Keratinocyte (primary cell): ENCODE measurements at regions not wholly inside any gene's neighbourhood (a gene's known extent, or its start where the extent isn't known, plus 50 kb on each side); places are given as distances from the start of the nearest gene placed in this dataset.

ENCODE experiments used
- DNase-seq: peaks from one replicate; pipeline ENCODE4 v3.0.0-alpha.2; 2011; ENCODE audit warnings: low read depth, missing footprints, low spot score
- FAIRE-seq: peaks from 2 replicates; lab custom pipeline; 2011; peaks lifted over from hg19 to GRCh38; lab: Jason Lieb, UNC
- H2AFZ ChIP-seq: 2 replicates; pipeline ENCODE4 v1.6.0; 2012; ENCODE audit warnings: low read length, control low read depth, inconsistent platforms; ENCODE audit not compliant: control insufficient read depth
- H3K27ac ChIP-seq: 2 replicates; pipeline ENCODE4 v1.5.1; 2011; ENCODE audit warnings: low read length; ENCODE audit not compliant: control insufficient read depth, insufficient read depth
- H3K27me3 ChIP-seq: 3 replicates; pipeline ENCODE4 v1.6.0; 2011; ENCODE audit warnings: low read length; ENCODE audit not compliant: control insufficient read depth, insufficient read depth; ENCODE audit errors: extremely low read depth
- H3K36me3 ChIP-seq, 2 experiments: 2 replicates in 1 of 2; 3 replicates in 1 of 2; pipeline ENCODE4 v1.5.1; 2011; ENCODE audit warnings: low read length in 2 of 2, mild to moderate bottlenecking in 1 of 2; ENCODE audit not compliant: control insufficient read depth in 2 of 2, insufficient read depth in 2 of 2; ENCODE audit errors: extremely low read depth in 1 of 2
- H3K4me1 ChIP-seq: 3 replicates; pipeline ENCODE4 v1.5.1; 2011; ENCODE audit warnings: low read length; ENCODE audit not compliant: control insufficient read depth, insufficient read depth; ENCODE audit errors: extremely low read depth
- H3K4me2 ChIP-seq: 3 replicates; pipeline ENCODE4 v1.6.0; 2011; ENCODE audit warnings: low read depth, low read length; ENCODE audit not compliant: control insufficient read depth, insufficient read depth; ENCODE audit errors: extremely low read depth
- H3K4me3 ChIP-seq, 3 experiments: fragments of 200-600 bp in 1 of 3; sonication (generic) in 1 of 3; 2 replicates in 2 of 3; 3 replicates in 1 of 3; pipeline ENCODE4 v1.5.1; 2011 to 2016; ENCODE audit warnings: low read length in 3 of 3, mild to moderate bottlenecking in 3 of 3, control low read depth in 2 of 3, inconsistent platforms in 1 of 3, low read depth in 1 of 3, mixed read lengths in 1 of 3, mixed run types in 1 of 3, moderate library complexity in 1 of 3; ENCODE audit not compliant: control insufficient read depth in 2 of 3, insufficient read depth in 2 of 3; ENCODE audit errors: extremely low read depth in 1 of 3
- H3K79me2 ChIP-seq: 2 replicates; pipeline ENCODE4 v1.6.0; 2012; ENCODE audit warnings: low read length; ENCODE audit not compliant: control insufficient read depth, insufficient read depth
- H3K9ac ChIP-seq: 3 replicates; pipeline ENCODE4 v1.6.0; 2011; ENCODE audit warnings: low read length; ENCODE audit not compliant: control insufficient read depth, insufficient read depth; ENCODE audit errors: extremely low read depth
- H3K9me1 ChIP-seq: 3 replicates; pipeline ENCODE4 v1.6.0; 2011; ENCODE audit warnings: low read length; ENCODE audit not compliant: control insufficient read depth, insufficient read depth; ENCODE audit errors: extremely low read depth
- H3K9me3 ChIP-seq: 2 replicates; pipeline ENCODE4 v1.5.1; 2012; ENCODE audit warnings: low read depth, low read length; ENCODE audit not compliant: control insufficient read depth
- H4K20me1 ChIP-seq: 3 replicates; pipeline ENCODE4 v1.6.0; 2011; ENCODE audit warnings: low read length; ENCODE audit not compliant: control insufficient read depth, insufficient read depth; ENCODE audit errors: extremely low read depth
- CTCF ChIP-seq, 3 experiments: IDR thresholded peaks in 1 of 3; conservative IDR thresholded peaks in 1 of 3; optimal IDR thresholded peaks in 1 of 3; 2 replicates in 2 of 3; 3 replicates in 1 of 3; pipeline versions ENCODE3 to v1.5.1; 2011; ENCODE audit warnings: low read length in 3 of 3, mild to moderate bottlenecking in 3 of 3, moderate library complexity in 2 of 3, control low read depth in 1 of 3, inconsistent platforms in 1 of 3; ENCODE audit not compliant: insufficient read depth in 2 of 3; ENCODE audit errors: extremely low read depth in 1 of 3
- EZH2 ChIP-seq: IDR thresholded peaks from one replicate; pipeline ENCODE4 v1.6.1; 2012; ENCODE audit warnings: inconsistent platforms, mild to moderate bottlenecking, low read length, moderate library complexity
- dilution Hi-C: fragments of 300-500 bp; cut with MboI; formaldehyde crosslinking; loops from one replicate; pipeline ENCODE4 v1.7.0; 2020; ENCODE audit warnings: low sequenced_read_pairs; ENCODE audit not compliant: extremely low pct_ligation_motif_present

DNA sequence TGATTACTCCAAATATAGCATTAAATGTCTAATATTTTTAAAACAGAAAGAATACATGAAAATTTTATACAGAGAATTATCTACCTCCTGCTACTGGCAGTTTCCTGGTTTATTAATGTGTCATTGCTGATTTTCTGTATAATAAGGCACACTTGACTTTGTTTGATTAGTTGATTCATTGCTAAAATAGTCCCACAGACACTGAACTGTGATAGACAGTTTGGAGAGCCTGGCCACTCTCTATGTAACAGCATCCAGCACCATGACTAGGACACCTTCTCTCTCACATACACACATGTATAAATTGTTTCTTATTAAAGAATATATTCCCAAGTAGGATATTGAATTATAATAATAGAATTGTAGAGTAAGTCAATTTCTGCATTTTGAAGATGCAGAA, 368.5 kb upstream of the SNX7 start:
- Histone ChIP-seq H3K27me3 (no peaks in the 10 kb centered on the region), H2AFZ (peak overlapping the region; percentile 31), H3K4me3 (no peak overlapping the region), H3K9me3 (no peaks in the 10 kb centered on the region), H3K4me2 (no peak overlapping the region), H3K36me3 (no peaks in the 10 kb centered on the region), H3K4me1 (peaks cover 2% of the 10 kb centered on the region), H3K79me2 (no peaks in the 10 kb centered on the region), H3K9ac (no peak overlapping the region), H3K27ac (no peak overlapping the region), H3K9me1 (no peaks in the 10 kb centered on the region), H4K20me1 (no peaks in the 10 kb centered on the region)
- TF ChIP-seq EZH2 (no peak), CTCF (optimal IDR thresholded peaks at IDR 0.05 in 1 of 3, IDR thresholded peaks at IDR 0.05 in 1 of 3, conservative IDR thresholded peaks at IDR 0.05 in 1 of 3; ENCODE audit: extremely low read depth in 1 of 3, insufficient read depth in 2 of 3, low read length in 3 of 3) (no peak)
- no peak for DNase-seq
- FAIRE-seq, result no peak
- dilution Hi-C loops, result no loop called here

DNA sequence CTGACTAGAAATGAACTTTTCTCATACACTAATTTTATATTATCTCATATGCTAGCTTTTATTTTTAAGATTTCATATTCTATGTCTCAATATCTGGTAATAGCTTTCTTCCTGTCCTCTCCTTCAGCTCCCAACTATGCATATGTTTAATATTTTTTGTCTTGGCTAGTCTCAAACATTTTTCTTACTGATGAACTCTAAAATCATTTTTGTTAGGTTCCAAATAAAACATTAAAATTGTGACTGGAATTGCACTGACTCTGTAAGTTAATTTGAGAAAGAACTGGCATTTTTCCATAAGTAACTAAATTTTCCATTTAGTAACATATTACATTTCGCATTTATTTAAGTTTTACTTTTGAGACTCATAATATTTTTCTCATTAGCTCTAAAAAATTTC, 368.5 kb upstream of the DPYD start:
- TF ChIP-seq EZH2 (no peak), CTCF (optimal IDR thresholded peaks at IDR 0.05 in 1 of 3, IDR thresholded peaks at IDR 0.05 in 1 of 3, conservative IDR thresholded peaks at IDR 0.05 in 1 of 3; ENCODE audit: extremely low read depth in 1 of 3, insufficient read depth in 2 of 3, low read length in 3 of 3) (no peak)
- DNase-seq (no peak), FAIRE-seq (no peak)
- no peaks in the 10 kb centered on the region for H4K20me1 ChIP-seq
- no peaks in the 10 kb centered on the region for H3K36me3 ChIP-seq
- H3K9ac ChIP-seq, result no peak overlapping the region
- H3K4me2 ChIP-seq, result no peak overlapping the region
- no peaks in the 10 kb centered on the region for H3K79me2 ChIP-seq
- H3K9me1 ChIP-seq, result no peaks in the 10 kb centered on the region
- H3K27ac ChIP-seq, result no peak overlapping the region
- dilution Hi-C loops, result no loop called here
- no peak overlapping the region for H2AFZ ChIP-seq
- H3K4me3 ChIP-seq, result no peak overlapping the region
- no peaks in the 10 kb centered on the region for H3K4me1 ChIP-seq
- H3K27me3 ChIP-seq, result no peaks in the 10 kb centered on the region
- no peaks in the 10 kb centered on the region for H3K9me3 ChIP-seq
